CD4-positive, CD25-positive, alpha-beta regulatory T cell (primary cell): ENCODE measurements at regions not wholly inside any gene's neighbourhood (a gene's known extent, or its start where the extent isn't known, plus 50 kb on each side); places are given as distances from the start of the nearest gene placed in this dataset.

Source experiments
- ATAC-seq, 2 donors: fragments of 150-1000 bp; cut with Tn5 transposase; one replicate each; pipeline ENCODE4 v1.10.0; 2021; ENCODE audit warnings: low read depth in 2 of 2, moderate number of reproducible peaks in 2 of 2, moderate library complexity in 1 of 2
- DNase-seq, 3 donors: peaks; one replicate each; pipeline versions ENCODE4 v3.0.0 to v3.0.0-alpha.2; 2012 to 2022; ENCODE audit warnings: mixed read lengths in 1 of 3
- H3K27ac ChIP-seq: one replicate; pipeline ENCODE4 v1.7.0; 2013; ENCODE audit warnings: mild to moderate bottlenecking, low read length; ENCODE audit not compliant: insufficient read depth, poor library complexity, severe bottlenecking
- H3K27me3 ChIP-seq: one replicate; pipeline ENCODE4 v1.7.0; 2013; ENCODE audit warnings: low read length; ENCODE audit not compliant: control insufficient read depth, insufficient read depth
- H3K36me3 ChIP-seq: one replicate; pipeline ENCODE4 v1.7.0; 2013; ENCODE audit warnings: mild to moderate bottlenecking, low read length, moderate library complexity; ENCODE audit not compliant: control insufficient read depth, insufficient read depth
- H3K4me1 ChIP-seq: 2 replicates; pipeline ENCODE4 v1.7.0; 2013; ENCODE audit warnings: mild to moderate bottlenecking, low read length; ENCODE audit not compliant: insufficient read depth, control insufficient read depth, poor library complexity, severe bottlenecking
- H3K4me3 ChIP-seq: one replicate; pipeline ENCODE4 v1.7.0; 2013; ENCODE audit warnings: low read depth, mild to moderate bottlenecking, low read length, moderate library complexity
- H3K9me3 ChIP-seq, 2 experiments: 1 replicate in 1 of 2; 2 replicates in 1 of 2; pipeline ENCODE4 v1.7.0; 2013; ENCODE audit warnings: low read length in 2 of 2, mild to moderate bottlenecking in 1 of 2, moderate library complexity in 1 of 2; ENCODE audit not compliant: control insufficient read depth in 2 of 2
- H3K27ac Mint-ChIP-seq, 3 donors: one replicate each; pipeline ENCODE4 v1.8.0; 2020 to 2022; ENCODE audit warnings: mild to moderate bottlenecking in 3 of 3, mixed read lengths in 3 of 3, moderate library complexity in 2 of 3
- H3K27me3 Mint-ChIP-seq: one replicate; pipeline ENCODE4 v1.8.0; 2022; ENCODE audit warnings: mild to moderate bottlenecking, mixed read lengths
- H3K36me3 Mint-ChIP-seq: one replicate; pipeline ENCODE4 v1.8.0; 2020; ENCODE audit warnings: mixed read lengths
- H3K4me1 Mint-ChIP-seq, 4 donors: one replicate each; pipeline ENCODE4 v1.8.0; 2020 to 2022; ENCODE audit warnings: mixed read lengths in 4 of 4, mild to moderate bottlenecking in 1 of 4
- H3K4me3 Mint-ChIP-seq, 4 donors: one replicate each; pipeline ENCODE4 v1.8.0; 2020 to 2022; ENCODE audit warnings: mild to moderate bottlenecking in 4 of 4, mixed read lengths in 4 of 4, moderate library complexity in 3 of 4
- H3K9me3 Mint-ChIP-seq, 7 donors: one replicate each; pipeline ENCODE4 v1.8.0; 2020 to 2022; ENCODE audit warnings: mixed read lengths in 7 of 7, mild to moderate bottlenecking in 3 of 7, moderate library complexity in 2 of 7

DNA sequence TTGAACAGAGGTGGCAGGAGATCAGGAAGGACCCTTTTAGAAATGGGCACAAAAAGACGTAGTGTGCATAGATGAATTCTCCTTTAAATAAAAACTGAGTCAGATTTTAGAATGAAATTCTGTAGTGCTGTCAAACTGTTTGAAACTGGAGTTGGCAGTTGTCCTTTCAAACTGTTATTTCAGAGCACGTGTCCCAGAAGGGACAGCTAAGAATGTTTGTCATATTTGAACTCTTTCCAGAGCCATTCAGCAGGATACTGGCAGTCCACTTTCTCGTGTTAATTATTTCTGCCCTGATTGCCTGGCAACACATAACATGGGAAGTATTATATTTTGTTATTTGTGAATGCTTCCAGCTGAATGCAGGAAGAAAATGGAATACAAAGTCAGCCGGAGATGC is 212.3 kb upstream of the DPYD start:
- H3K4me3 Mint-ChIP-seq, result no peak overlapping the region
- Histone ChIP-seq H3K27ac (no peak overlapping the region), H3K27me3 (no peaks in the 10 kb centered on the region), H3K4me3 (no peak overlapping the region), H3K36me3 (no peaks in the 10 kb centered on the region), H3K9me3 (no peaks in the 10 kb centered on the region), H3K4me1 (no peaks in the 10 kb centered on the region)
- no peaks in the 10 kb centered on the region for H3K27me3 Mint-ChIP-seq
- no peaks in the 10 kb centered on the region for H3K36me3 Mint-ChIP-seq
- H3K4me1 Mint-ChIP-seq, result no peaks in the 10 kb centered on the region
- no peak for ATAC-seq
- peaks cover 0 to 2% (median 0%) of the 10 kb centered on the region in 7 donors for H3K9me3 Mint-ChIP-seq
- DNase-seq, result no peak
- H3K27ac Mint-ChIP-seq, result no peak overlapping the region

DNA sequence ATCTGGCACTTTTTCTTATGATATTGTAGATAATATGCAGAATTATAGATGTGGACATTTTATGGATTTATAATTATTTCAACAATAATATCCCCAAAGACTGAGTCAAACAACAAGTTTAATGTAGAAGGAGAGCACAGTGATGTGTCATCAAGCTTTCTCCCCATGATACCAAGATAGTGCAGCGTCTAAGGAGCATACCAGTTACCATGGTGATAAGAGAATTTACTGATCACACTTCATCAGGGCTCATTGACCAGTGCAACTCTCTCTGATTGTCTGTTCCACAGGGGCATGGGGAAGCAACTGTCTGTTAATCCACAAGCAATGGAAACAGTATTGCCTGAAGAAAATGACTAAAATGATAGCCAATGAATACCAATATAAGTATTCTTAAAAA is 209.6 kb upstream of the DPYD start:
- Mint-ChIP-seq H3K27me3 (no peaks in the 10 kb centered on the region), H3K4me1 (no peaks in the 10 kb centered on the region), H3K9me3 (peaks cover 0 to 2% (median 0%) of the 10 kb centered on the region in 7 donors), H3K4me3 (no peak overlapping the region), H3K36me3 (no peaks in the 10 kb centered on the region), H3K27ac (no peak overlapping the region)
- no peak overlapping the region for H3K4me3 ChIP-seq
- ATAC-seq, result no peak
- H3K27me3 ChIP-seq, result no peaks in the 10 kb centered on the region
- no peaks in the 10 kb centered on the region for H3K9me3 ChIP-seq
- no peak overlapping the region for H3K27ac ChIP-seq
- H3K36me3 ChIP-seq, result no peaks in the 10 kb centered on the region
- no peak for DNase-seq
- no peaks in the 10 kb centered on the region for H3K4me1 ChIP-seq

DNA sequence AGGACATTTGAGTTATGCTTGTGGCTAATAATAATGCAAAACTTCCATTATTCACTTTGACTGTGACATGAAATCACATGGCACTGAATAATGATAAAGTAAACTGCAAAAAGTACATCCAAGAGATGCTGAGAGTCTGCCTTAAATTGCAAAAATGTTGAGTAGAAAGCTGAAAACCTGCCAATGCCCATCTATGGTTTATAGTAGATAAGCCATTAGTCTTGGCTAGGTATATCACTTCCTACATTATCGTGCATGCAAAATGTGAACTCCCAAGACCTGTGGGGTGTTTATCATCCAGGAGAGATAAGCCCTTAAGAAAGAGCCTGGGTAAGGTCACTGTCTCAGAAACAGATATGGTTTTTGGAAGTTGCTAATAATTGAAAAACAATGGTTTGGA is 208.7 kb upstream of the DPYD start:
- Histone ChIP-seq H3K27me3 (no peaks in the 10 kb centered on the region), H3K9me3 (no peaks in the 10 kb centered on the region), H3K27ac (no peak overlapping the region), H3K4me3 (no peak overlapping the region), H3K36me3 (no peaks in the 10 kb centered on the region), H3K4me1 (no peaks in the 10 kb centered on the region)
- Mint-ChIP-seq H3K4me3 (no peak overlapping the region), H3K27me3 (no peaks in the 10 kb centered on the region), H3K9me3 (peaks cover 0 to 2% (median 0%) of the 10 kb centered on the region in 7 donors), H3K4me1 (no peaks in the 10 kb centered on the region), H3K27ac (no peak overlapping the region), H3K36me3 (no peaks in the 10 kb centered on the region)
- no peak for DNase-seq
- ATAC-seq, result no peak

DNA sequence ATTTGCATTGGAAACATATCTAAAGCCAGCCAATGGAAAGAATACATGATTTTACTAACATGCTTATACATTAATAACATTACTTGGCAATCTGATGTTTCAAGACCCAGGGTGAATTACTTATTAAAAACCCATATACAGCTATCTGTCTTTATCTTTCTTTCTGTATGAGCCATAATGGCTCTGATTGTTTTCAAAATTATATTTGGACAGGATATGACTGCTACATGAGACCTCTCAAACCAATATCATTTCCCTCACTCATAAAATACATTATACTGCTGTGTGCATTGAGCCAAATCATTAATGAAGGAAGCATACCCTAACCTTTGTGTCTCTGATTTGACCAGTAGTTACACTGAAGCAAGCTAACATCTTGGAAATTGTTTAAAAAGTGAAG is 205.9 kb upstream of the DPYD start:
- Mint-ChIP-seq H3K4me1 (no peaks in the 10 kb centered on the region), H3K4me3 (no peak overlapping the region)
- H3K36me3 ChIP-seq, result no peaks in the 10 kb centered on the region

DNA sequence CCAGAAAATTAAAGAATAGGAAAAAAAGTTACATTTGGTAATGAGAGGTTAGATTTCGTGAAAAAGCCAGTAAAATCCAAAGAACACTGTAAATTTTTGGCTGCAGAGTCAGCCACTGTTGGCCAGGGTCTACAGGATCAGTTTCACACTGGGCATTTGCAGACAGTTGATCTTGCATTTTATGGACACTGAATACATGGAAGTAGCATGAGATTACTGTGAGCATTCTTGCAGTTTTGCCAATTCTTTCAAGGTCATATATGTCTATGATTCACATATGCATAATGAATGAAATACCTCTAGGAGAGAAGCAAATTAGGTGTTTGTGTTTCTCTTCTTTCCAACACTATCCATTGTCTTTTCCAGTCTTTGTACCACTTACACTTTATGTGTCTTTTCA is 200.8 kb upstream of the DPYD start:
- no peaks in the 10 kb centered on the region for H3K27me3 Mint-ChIP-seq
- H3K36me3 ChIP-seq, result no peaks in the 10 kb centered on the region
- H3K27me3 ChIP-seq, result no peaks in the 10 kb centered on the region
- no peaks in the 10 kb centered on the region for H3K4me1 Mint-ChIP-seq
- H3K4me1 ChIP-seq, result no peaks in the 10 kb centered on the region
- peaks cover 0 to 7% (median 0%) of the 10 kb centered on the region in 7 donors for H3K9me3 Mint-ChIP-seq
- H3K36me3 Mint-ChIP-seq, result no peaks in the 10 kb centered on the region
- no peak overlapping the region for H3K4me3 Mint-ChIP-seq
- no peak overlapping the region for H3K27ac ChIP-seq
- ATAC-seq (no peak), DNase-seq (no peak)
- H3K27ac Mint-ChIP-seq, result no peak overlapping the region
- H3K9me3 ChIP-seq, result no peaks in the 10 kb centered on the region
- H3K4me3 ChIP-seq, result no peak overlapping the region

More for the DNA sequence above, 205.9 kb upstream of the DPYD start:
- no peaks in the 10 kb centered on the region for H3K9me3 ChIP-seq
- no peak for DNase-seq
- Mint-ChIP-seq H3K27me3 (no peaks in the 10 kb centered on the region), H3K27ac (no peak overlapping the region), H3K9me3 (peaks cover 0 to 7% (median 0%) of the 10 kb centered on the region in 7 donors), H3K36me3 (no peaks in the 10 kb centered on the region)
- H3K27me3 ChIP-seq, result no peaks in the 10 kb centered on the region
- ATAC-seq, result no peak
- no peaks in the 10 kb centered on the region for H3K4me1 ChIP-seq
- no peak overlapping the region for H3K4me3 ChIP-seq
- no peak overlapping the region for H3K27ac ChIP-seq

DNA sequence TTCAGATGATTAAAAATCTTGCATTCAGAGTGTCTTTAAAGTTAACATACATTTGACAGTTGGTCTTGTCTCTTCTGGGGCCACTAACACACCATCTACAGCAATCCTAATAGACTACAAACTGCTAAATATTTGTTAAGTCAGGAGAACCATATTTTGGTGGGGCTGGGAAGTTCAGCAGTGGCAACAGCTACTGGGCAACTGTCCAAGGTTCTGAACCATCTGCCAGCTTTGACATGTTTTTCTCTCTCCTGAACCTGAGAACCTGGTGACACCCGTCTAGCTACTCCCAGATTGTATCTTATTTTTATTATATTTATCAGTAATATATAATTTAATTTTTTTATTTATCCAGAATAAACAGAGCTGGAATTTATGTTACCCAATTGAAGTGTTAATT is 199.0 kb upstream of the DPYD start:
- no peak overlapping the region for H3K27ac ChIP-seq
- no peaks in the 10 kb centered on the region for H3K4me1 Mint-ChIP-seq

DNA sequence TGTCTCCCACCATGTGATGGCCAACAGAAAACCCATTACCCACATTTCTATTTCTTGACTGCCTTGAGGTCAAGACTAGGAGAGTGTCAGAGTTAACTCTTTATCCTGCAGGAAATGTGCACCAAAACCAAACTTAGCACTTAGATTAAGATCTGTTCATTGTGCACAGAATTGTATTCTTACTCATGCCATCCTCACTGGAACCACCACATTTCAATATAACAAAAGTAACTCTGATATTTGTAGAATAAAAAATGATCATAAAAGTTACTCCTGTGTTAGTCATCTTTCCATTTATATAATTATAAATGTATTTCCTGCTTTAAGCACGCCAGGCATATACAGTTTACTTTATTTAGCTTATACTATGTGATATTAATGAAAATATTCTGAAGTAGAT is 193.0 kb upstream of the DPYD start:
- H3K36me3 ChIP-seq, result no peaks in the 10 kb centered on the region
- Mint-ChIP-seq H3K4me1 (no peaks in the 10 kb centered on the region), H3K27ac (no peak overlapping the region), H3K36me3 (no peaks in the 10 kb centered on the region), H3K9me3 (peaks cover 0 to 4% (median 0%) of the 10 kb centered on the region in 7 donors), H3K27me3 (no peaks in the 10 kb centered on the region), H3K4me3 (no peak overlapping the region)
- H3K4me1 ChIP-seq, result no peaks in the 10 kb centered on the region
- ATAC-seq (no peak), DNase-seq (no peak)
- no peaks in the 10 kb centered on the region for H3K27me3 ChIP-seq
- no peak overlapping the region for H3K27ac ChIP-seq
- H3K4me3 ChIP-seq, result no peak overlapping the region
- H3K9me3 ChIP-seq, result no peaks in the 10 kb centered on the region

More for the DNA sequence above, 199.0 kb upstream of the DPYD start:
- DNase-seq, result no peak
- Histone ChIP-seq H3K4me3 (no peak overlapping the region), H3K4me1 (no peaks in the 10 kb centered on the region), H3K9me3 (no peaks in the 10 kb centered on the region), H3K27me3 (no peaks in the 10 kb centered on the region), H3K36me3 (no peaks in the 10 kb centered on the region)
- Mint-ChIP-seq H3K27ac (no peak overlapping the region), H3K4me3 (no peak overlapping the region), H3K9me3 (peaks cover 0 to 7% (median 0%) of the 10 kb centered on the region in 7 donors), H3K36me3 (no peaks in the 10 kb centered on the region), H3K27me3 (no peaks in the 10 kb centered on the region)
- ATAC-seq, result no peak

DNA sequence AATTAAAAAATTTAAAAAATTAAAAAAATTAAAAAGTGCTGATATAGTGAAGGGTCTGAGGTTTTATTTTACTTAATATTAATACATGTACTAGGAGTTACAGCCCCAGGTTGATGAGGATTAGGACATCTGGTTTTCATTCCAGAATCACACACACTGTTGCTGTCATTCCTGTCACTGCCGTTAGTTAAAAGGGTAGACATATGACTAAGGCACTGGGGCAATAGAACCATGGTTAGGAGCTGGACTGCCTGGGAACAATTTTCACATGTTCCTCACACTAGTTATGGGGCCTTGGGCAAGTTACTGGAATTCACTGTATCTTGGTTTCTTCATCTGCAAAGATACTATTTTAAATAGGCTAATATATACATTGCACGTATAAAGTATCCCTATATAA is 191.8 kb upstream of the DPYD start:
- Mint-ChIP-seq H3K4me3 (no peak overlapping the region), H3K36me3 (no peaks in the 10 kb centered on the region), H3K9me3 (peaks cover 0 to 9% (median 7%) of the 10 kb centered on the region in 7 donors), H3K27ac (no peak overlapping the region), H3K27me3 (no peaks in the 10 kb centered on the region), H3K4me1 (no peaks in the 10 kb centered on the region)
- Histone ChIP-seq H3K4me1 (no peaks in the 10 kb centered on the region), H3K4me3 (no peak overlapping the region), H3K27me3 (no peaks in the 10 kb centered on the region), H3K9me3 (peaks cover 0 to 2% of the 10 kb centered on the region in 2 experiments), H3K36me3 (no peaks in the 10 kb centered on the region), H3K27ac (no peak overlapping the region)
- ATAC-seq (no peak), DNase-seq (no peak)
